HCT116 (cell line): ENCODE measurements at regions not wholly inside any gene's neighbourhood (a gene's known extent, or its start where the extent isn't known, plus 50 kb on each side); places are given as distances from the start of the nearest gene placed in this dataset.
"Not testable (repeated sequence)": the region's sequence is repeated elsewhere in the genome, so short reads cannot be mapped to it uniquely, and the experiment has no call there.

Experiments used
- ATAC-seq: fragments of 200-7000 bp; cut with Tn5 transposase; 2 replicates; pipeline ENCODE4 v1.9.1; 2020; ENCODE audit warnings: mild to moderate bottlenecking, moderate library complexity
- BruUV-seq: library from RNA; stranded (reverse); fragments of 400-500 nt; replicated peaks from 2 replicates; lab custom pipeline; 2021; lab: Mats Ljungman, UMichigan
- CTCF ChIA-PET: fragments of 300-600 bp; sonication (Branson Sonifier 250); formaldehyde crosslinking; loops from one replicate; lab custom pipeline; 2021; ENCODE audit warnings: antibody characterized with exemption; lab: Charles Lee
- POLR2A ChIA-PET: fragments of 300-600, 350-600 bp; sonication (Branson Sonifier 250); formaldehyde crosslinking; loops from one replicate; lab custom pipeline; 2021; ENCODE audit warnings: antibody characterized with exemption; lab: Charles Lee
- RAD21 ChIA-PET, 2 experiments: fragments of 300-600 bp; sonication (Branson Sonifier 250); formaldehyde crosslinking; loops; one replicate each; lab custom pipeline; 2023; ENCODE audit warnings: low total read pairs in 2 of 2; ENCODE audit not compliant: uncharacterized antibody in 2 of 2, unreplicated experiment in 2 of 2, low non-redundant PET in 1 of 2; lab: Charles Lee
- DNase-seq: peaks from one replicate; pipeline ENCODE4 v3.0.0-alpha.2; 2010; ENCODE audit warnings: low read depth, low spot score
- H2AFZ ChIP-seq: fragments of 200-600 bp; shearing (Covaris generic), sonication (generic); 2 replicates; pipeline ENCODE4 v1.6.1; 2017; ENCODE audit warnings: low read depth, mixed run types, mixed read lengths, antibody characterized with exemption, low read length; ENCODE audit not compliant: poor library complexity, severe bottlenecking
- H3K27ac ChIP-seq: 2 replicates; pipeline ENCODE4 v1.5.1; 2012; ENCODE audit warnings: low read depth, low read length
- H3K27me3 ChIP-seq: fragments of 200-600 bp; sonication (generic); 2 replicates; pipeline ENCODE4 v1.6.1; 2016; ENCODE audit warnings: mixed run types, low read length, mixed read lengths; ENCODE audit not compliant: insufficient read depth
- H3K36me3 ChIP-seq, 2 experiments: fragments of 200-500 bp in 1 of 2; fragments of 200-600 bp in 1 of 2; sonication (Bioruptor generic) in 1 of 2; sonication (generic) in 1 of 2; 2 replicates each; pipeline versions ENCODE4 v1.5.1 to v1.6.1; 2014 to 2016; ENCODE audit warnings: low read length in 2 of 2, inconsistent platforms in 1 of 2, mixed read lengths in 1 of 2, mixed run types in 1 of 2; ENCODE audit not compliant: insufficient read depth in 2 of 2, control insufficient read depth in 1 of 2
- H3K4me1 ChIP-seq, 2 experiments: fragments of 200-600 bp in 1 of 2; sonication (generic) in 1 of 2; 2 replicates each; pipeline versions ENCODE4 v1.5.1 to v1.6.1; 2012 to 2017; ENCODE audit warnings: low read length in 2 of 2, inconsistent platforms in 1 of 2, mild to moderate bottlenecking in 1 of 2, mixed read lengths in 1 of 2, mixed run types in 1 of 2, moderate library complexity in 1 of 2; ENCODE audit not compliant: insufficient read depth in 2 of 2, control insufficient read depth in 1 of 2
- H3K4me2 ChIP-seq: fragments of 200-600 bp; sonication (generic); 2 replicates; pipeline ENCODE4 v1.6.1; 2017; ENCODE audit warnings: mixed run types, low read length, mixed read lengths
- H3K4me3 ChIP-seq, 2 experiments: fragments of 200-600 bp in 1 of 2; sonication (generic) in 1 of 2; replicated peaks in 1 of 2; 2 replicates each; pipeline ENCODE4 v1.5.1; 2011 to 2016; ENCODE audit warnings: low read length in 2 of 2, control low read depth in 1 of 2, low read depth in 1 of 2, mild to moderate bottlenecking in 1 of 2, mixed read lengths in 1 of 2, mixed run types in 1 of 2
- H3K79me2 ChIP-seq: fragments of 200-600 bp; sonication (generic); 2 replicates; pipeline ENCODE4 v1.6.1; 2017; ENCODE audit warnings: mild to moderate bottlenecking, mixed run types, low read length, moderate library complexity, mixed read lengths; ENCODE audit not compliant: insufficient read depth
- H3K9ac ChIP-seq: fragments of 200-600 bp; sonication (generic); 2 replicates; pipeline ENCODE4 v1.6.1; 2016; ENCODE audit warnings: low read length, mixed read lengths
- H3K9me2 ChIP-seq: fragments of 200-600 bp; sonication (generic), shearing (Covaris generic); 2 replicates; pipeline ENCODE4 v1.6.1; 2017; ENCODE audit warnings: mixed run types, mild to moderate bottlenecking, moderate library complexity; ENCODE audit not compliant: insufficient read depth
- H3K9me3 ChIP-seq, 2 experiments: fragments of 200-500 bp in 1 of 2; fragments of 200-600 bp in 1 of 2; sonication (Bioruptor generic) in 1 of 2; sonication (generic) in 1 of 2; 2 replicates each; pipeline ENCODE4 v1.6.1; 2014 to 2017; ENCODE audit warnings: low read length in 2 of 2, mixed read lengths in 2 of 2, inconsistent platforms in 1 of 2, low read depth in 1 of 2, mild to moderate bottlenecking in 1 of 2, mixed run types in 1 of 2, moderate library complexity in 1 of 2; ENCODE audit not compliant: control insufficient read depth in 1 of 2, insufficient read depth in 1 of 2
- H4K20me1 ChIP-seq: fragments of 200-600 bp; sonication (generic), shearing (Covaris generic); 2 replicates; pipeline ENCODE4 v1.6.1; 2017; ENCODE audit warnings: mixed run types, mild to moderate bottlenecking, moderate library complexity; ENCODE audit not compliant: insufficient read depth
- CBX3 ChIP-seq: IDR thresholded peaks from 2 replicates; pipeline ENCODE4 v1.6.1; 2012; ENCODE audit warnings: low read depth
- EZH2 ChIP-seq: fragments of 200-600 bp; sonication (generic); IDR thresholded peaks from 2 replicates; pipeline ENCODE4 v1.6.1; 2017; ENCODE audit warnings: antibody characterized with exemption, mixed run types
- FOSL1 ChIP-seq: IDR thresholded peaks from 2 replicates; pipeline ENCODE4 v1.6.1; 2012; ENCODE audit warnings: low read depth
- POLR2A ChIP-seq: IDR thresholded peaks from 2 replicates; pipeline ENCODE4 v1.7.0; 2011; ENCODE audit warnings: borderline replicate concordance; ENCODE audit not compliant: insufficient read depth, insufficient read length; ENCODE audit errors: extremely low read depth
- SIN3A ChIP-seq: IDR thresholded peaks from 2 replicates; pipeline ENCODE4 v1.6.1; 2012; ENCODE audit warnings: low read depth
- SRF ChIP-seq: IDR thresholded peaks from 2 replicates; pipeline ENCODE4 v1.6.1; 2012; ENCODE audit warnings: low read depth
- TCF7L2 ChIP-seq: IDR thresholded peaks from 2 replicates; pipeline ENCODE4 v1.7.0; 2011; ENCODE audit warnings: borderline replicate concordance, inconsistent platforms; ENCODE audit not compliant: insufficient read depth, insufficient read length; ENCODE audit errors: extremely low read depth
- intact Hi-C: fragments of 100-400 bp; cut with micrococcal nuclease; formaldehyde crosslinking; loops from 2 replicates; pipeline ENCODE4 v1.10.0; 2022

DNA sequence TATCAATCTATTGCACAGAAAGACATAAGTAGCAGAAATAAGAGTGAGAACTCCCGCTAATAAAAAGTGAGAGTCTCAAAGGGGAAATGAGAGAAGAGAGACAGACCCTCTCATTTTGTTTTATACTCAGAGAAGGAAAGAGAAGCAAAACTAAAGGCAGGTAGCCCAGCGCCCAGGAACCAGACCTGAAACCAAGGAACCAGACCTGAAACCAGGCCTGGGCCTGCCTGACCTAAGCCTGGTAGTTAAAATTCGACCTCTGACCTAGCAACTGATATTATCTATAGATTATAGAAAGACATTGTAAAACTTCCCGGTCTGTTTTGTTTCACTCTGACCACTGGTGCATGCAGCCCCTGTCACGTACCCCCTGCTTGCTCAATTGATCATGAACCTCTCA is 134.5 kb upstream of the SEMA6A start:
- no peaks in the 10 kb centered on the region for H3K9me2 ChIP-seq
- no peaks in the 10 kb centered on the region for H3K9me3 ChIP-seq
- DNase-seq (no peak), ATAC-seq (no peak)
- H3K4me1 ChIP-seq: no peaks in the 10 kb centered on the region
- RAD21 ChIA-PET: no interaction called here
- no peak overlapping the region for H3K27ac ChIP-seq
- no peak overlapping the region for H2AFZ ChIP-seq
- H4K20me1 ChIP-seq: no peaks in the 10 kb centered on the region
- TF ChIP-seq FOSL1: no peak
- TF ChIP-seq POLR2A: no peak
- no peak for TF ChIP-seq SRF
- TF ChIP-seq TCF7L2: no peak
- TF ChIP-seq SIN3A: no peak
- no peak for TF ChIP-seq CBX3
- TF ChIP-seq EZH2: no peak
- no peaks in the 10 kb centered on the region for H3K27me3 ChIP-seq
- intact Hi-C loops: no loop called here
- CTCF ChIA-PET: no interaction called here
- no TSS peak for BruUV-seq
- no peaks in the 10 kb centered on the region for H3K36me3 ChIP-seq
- POLR2A ChIA-PET: no interaction called here
- no peaks in the 10 kb centered on the region for H3K79me2 ChIP-seq
- no peak overlapping the region for H3K4me3 ChIP-seq
- H3K4me2 ChIP-seq: no peak overlapping the region
- H3K9ac ChIP-seq: no peak overlapping the region

DNA sequence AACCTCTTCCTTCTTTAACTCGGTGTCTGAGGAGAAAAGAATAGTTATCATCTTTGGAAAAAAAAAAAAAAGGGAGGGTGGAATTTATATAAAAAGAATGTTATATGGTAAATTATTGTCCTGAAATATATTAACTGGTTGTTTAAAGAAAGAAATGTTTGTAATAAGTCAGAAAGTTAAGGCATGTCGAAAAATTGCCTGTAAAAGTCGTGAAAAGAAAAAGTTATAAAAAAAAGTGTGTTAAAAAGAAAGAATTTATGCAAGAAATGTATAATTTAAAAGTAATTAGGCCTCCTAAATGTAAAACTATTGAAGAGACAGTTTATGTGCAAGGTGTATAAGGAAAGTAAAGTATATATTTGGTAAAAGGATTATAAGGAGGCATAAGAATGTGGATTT is 130.5 kb upstream of the SEMA6A start:
- H2AFZ ChIP-seq, H3K9me3 ChIP-seq, BruUV-seq, H3K4me1 ChIP-seq, H3K4me2 ChIP-seq, H3K27ac ChIP-seq, RAD21 ChIA-PET, H4K20me1 ChIP-seq, H3K4me3 ChIP-seq, CTCF ChIA-PET, ATAC-seq, POLR2A ChIA-PET, H3K27me3 ChIP-seq, H3K9ac ChIP-seq, DNase-seq, H3K36me3 ChIP-seq, intact Hi-C loops, H3K79me2 ChIP-seq, H3K9me2 ChIP-seq: not testable (repeated sequence)
